ENCODE measurements at regions not wholly inside any gene's neighbourhood (a gene's known extent, or its start where the extent isn't known, plus 50 kb on each side); places are given as distances from the start of the nearest gene placed in this dataset.

- Mint-ChIP-seq H3K36me3 (no peaks in the 10 kb centered on the region), H3K9me3 (peaks cover 0 to 7% (median 2%) of the 10 kb centered on the region in 7 donors), H3K4me3 (no peak overlapping the region), H3K27ac (no peak overlapping the region), H3K4me1 (no peaks in the 10 kb centered on the region), H3K27me3 (ENCODE audit: low read depth in 3 of 3) (no peaks in the 10 kb centered on the region)
- H3K27me3 ChIP-seq (ENCODE audit: control insufficient read depth in 2 of 2, insufficient read depth in 2 of 2, low read length in 2 of 2): no peaks in the 10 kb centered on the region
- intact Hi-C loops (cut with micrococcal nuclease): no loop called here
- H2AFZ ChIP-seq (ENCODE audit: insufficient read depth, low read depth, low read length, poor library complexity, severe bottlenecking): no peak overlapping the region
- no peak overlapping the region for H3K4me3 ChIP-seq (replicated peaks in 1 of 3; ENCODE audit: low read depth in 2 of 3, low read length in 3 of 3)
- no peak overlapping the region for H3K27ac ChIP-seq (ENCODE audit: low read depth in 1 of 2, low read length in 2 of 2)
- H4K20me1 ChIP-seq (ENCODE audit: insufficient read depth, low read length): no peaks in the 10 kb centered on the region
- no peaks in the 10 kb centered on the region for H3K4me1 ChIP-seq (ENCODE audit: control insufficient read depth in 1 of 2, insufficient read depth in 2 of 2, low read length in 2 of 2)
- H3K4me2 ChIP-seq (replicated peaks; ENCODE audit: extremely low read depth, low read length, poor library complexity, severe bottlenecking): no peak overlapping the region
- H3K9ac ChIP-seq (ENCODE audit: insufficient read depth, low read length, poor library complexity, severe bottlenecking): no peak overlapping the region
- no peak for DNase-seq
- H3K79me2 ChIP-seq (ENCODE audit: insufficient read depth, low read length): no peaks in the 10 kb centered on the region
- TF ChIP-seq CTCF (IDR thresholded peaks at IDR 0.05): no peak
- H3K36me3 ChIP-seq (replicated peaks in 1 of 2; ENCODE audit: control insufficient read depth in 1 of 2, insufficient read depth in 2 of 2, low read length in 2 of 2): no peaks in the 10 kb centered on the region
- H3K9me3 ChIP-seq (replicated peaks in 1 of 2; ENCODE audit: control insufficient read depth in 1 of 2, insufficient read depth in 1 of 2, low read length in 2 of 2): peaks cover 3 to 5% of the 10 kb centered on the region in 2 donors
These were observed 405.1 kb upstream of the ADAMTS5 start for GRCh38 chr21:27371975-27372331.

- no peak for DNase-seq
- Mint-ChIP-seq H3K27ac (no peak overlapping the region), H3K9me3 (peaks cover 0 to 5% (median 1%) of the 10 kb centered on the region in 7 donors), H3K4me1 (no peaks in the 10 kb centered on the region), H3K36me3 (no peaks in the 10 kb centered on the region), H3K27me3 (ENCODE audit: low read depth in 3 of 3) (no peaks in the 10 kb centered on the region), H3K4me3 (no peak overlapping the region)
- Histone ChIP-seq H3K9ac (ENCODE audit: insufficient read depth, low read length, poor library complexity, severe bottlenecking) (no peak overlapping the region), H3K27ac (ENCODE audit: low read depth in 1 of 2, low read length in 2 of 2) (no peak overlapping the region), H3K4me3 (replicated peaks in 1 of 3; ENCODE audit: low read depth in 2 of 3, low read length in 3 of 3) (no peak overlapping the region), H3K4me2 (replicated peaks; ENCODE audit: extremely low read depth, low read length, poor library complexity, severe bottlenecking) (no peak overlapping the region), H3K79me2 (ENCODE audit: insufficient read depth, low read length) (no peaks in the 10 kb centered on the region), H3K36me3 (replicated peaks in 1 of 2; ENCODE audit: control insufficient read depth in 1 of 2, insufficient read depth in 2 of 2, low read length in 2 of 2) (no peaks in the 10 kb centered on the region), H2AFZ (ENCODE audit: insufficient read depth, low read depth, low read length, poor library complexity, severe bottlenecking) (no peak overlapping the region), H4K20me1 (ENCODE audit: insufficient read depth, low read length) (no peaks in the 10 kb centered on the region), H3K4me1 (ENCODE audit: control insufficient read depth in 1 of 2, insufficient read depth in 2 of 2, low read length in 2 of 2) (no peaks in the 10 kb centered on the region), H3K27me3 (ENCODE audit: control insufficient read depth in 2 of 2, insufficient read depth in 2 of 2, low read length in 2 of 2) (no peaks in the 10 kb centered on the region), H3K9me3 (replicated peaks in 1 of 2; ENCODE audit: control insufficient read depth in 1 of 2, insufficient read depth in 1 of 2, low read length in 2 of 2) (peaks cover 3 to 5% of the 10 kb centered on the region in 2 donors)
- TF ChIP-seq CTCF (IDR thresholded peaks at IDR 0.05): no peak
- WGBS (ENCODE audit: insufficient coverage): no CpG with 5 or more reads among the region's 5 CpGs
- intact Hi-C loops (cut with micrococcal nuclease): no loop called here
These were observed 404.5 kb upstream of the ADAMTS5 start for GRCh38 chr21:27371115-27371974.
